Lower lobe of right lung (tissue), 2 donors: ENCODE measurements at regions not wholly inside any gene's neighbourhood (a gene's known extent, or its start where the extent isn't known, plus 50 kb on each side); places are given as distances from the start of the nearest gene placed in this dataset.
"Not testable (repeated sequence)": the region's sequence is repeated elsewhere in the genome, so short reads cannot be mapped to it uniquely, and the experiment has no call there.

Source experiments
- ATAC-seq, 2 donors: fragments of 200-7000 bp; cut with Tn5 transposase; one replicate each; pipeline ENCODE4 v1.9.1; 2020 to 2022; ENCODE audit warnings: mild to moderate bottlenecking in 2 of 2, moderate library complexity in 2 of 2
- DNase-seq: peaks from one replicate; pipeline ENCODE4 v3.0.0-alpha.2; 2020
- H3K27ac ChIP-seq: fragments of 200-600 bp; one replicate; pipeline ENCODE4 v1.8.0; 2022
- H3K27me3 ChIP-seq: fragments of 200-600 bp; one replicate; pipeline ENCODE4 v1.8.0; 2022; ENCODE audit warnings: low read depth
- H3K36me3 ChIP-seq: fragments of 200-600 bp; one replicate; pipeline ENCODE4 v1.8.0; 2022; ENCODE audit warnings: mild to moderate bottlenecking
- H3K4me1 ChIP-seq: fragments of 200-600 bp; one replicate; pipeline ENCODE4 v1.8.0; 2022
- H3K4me3 ChIP-seq: fragments of 200-600 bp; one replicate; pipeline ENCODE4 v1.8.0; 2022; ENCODE audit warnings: mild to moderate bottlenecking
- H3K9me3 ChIP-seq: fragments of 200-600 bp; one replicate; pipeline ENCODE4 v1.8.0; 2022
- intact Hi-C: fragments of 100-400 bp; cut with DNase I; formaldehyde crosslinking; loops from one replicate; pipeline ENCODE4 v1.11.0; 2022
- TF ChIP-seq, protein P1 (sequence below): fragments of 200-600 bp; IDR thresholded peaks from one replicate; pipeline ENCODE4 v1.8.0; 2022; ENCODE audit warnings: antibody characterized with exemption, mild to moderate bottlenecking
- donor health status: DM: no; HTN: yes; CAD: no; lungs with severe emphysema.

DNA sequence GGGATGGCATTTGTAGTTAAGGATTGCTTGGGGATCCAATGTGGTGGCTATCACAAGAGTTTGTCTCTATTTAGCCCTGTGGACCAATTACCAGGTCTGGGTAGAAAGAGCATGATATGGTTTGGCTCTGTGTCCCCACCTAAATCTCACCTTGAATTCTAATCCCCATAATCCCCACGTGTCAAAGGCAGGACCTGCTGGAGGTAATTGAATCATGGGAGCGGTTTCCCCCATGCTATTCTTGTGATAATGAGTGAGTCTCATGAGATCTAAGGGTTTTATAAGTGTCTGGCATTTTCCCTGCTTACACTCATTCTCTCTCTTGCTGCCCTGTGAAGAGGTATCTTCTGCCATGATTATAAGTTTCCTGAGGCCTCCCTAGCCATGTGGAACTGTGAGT, 86.4 kb upstream of the HS3ST4 start:
- Histone ChIP-seq H3K4me1 (no peaks in the 10 kb centered on the region), H3K27me3 (no peaks in the 10 kb centered on the region), H3K4me3 (no peak overlapping the region), H3K27ac (no peak overlapping the region), H3K9me3 (no peaks in the 10 kb centered on the region), H3K36me3 (no peaks in the 10 kb centered on the region)
- DNase-seq (no peak), ATAC-seq (no peak)
- intact Hi-C loops, result no loop called here
- TF ChIP-seq, protein P1, sequence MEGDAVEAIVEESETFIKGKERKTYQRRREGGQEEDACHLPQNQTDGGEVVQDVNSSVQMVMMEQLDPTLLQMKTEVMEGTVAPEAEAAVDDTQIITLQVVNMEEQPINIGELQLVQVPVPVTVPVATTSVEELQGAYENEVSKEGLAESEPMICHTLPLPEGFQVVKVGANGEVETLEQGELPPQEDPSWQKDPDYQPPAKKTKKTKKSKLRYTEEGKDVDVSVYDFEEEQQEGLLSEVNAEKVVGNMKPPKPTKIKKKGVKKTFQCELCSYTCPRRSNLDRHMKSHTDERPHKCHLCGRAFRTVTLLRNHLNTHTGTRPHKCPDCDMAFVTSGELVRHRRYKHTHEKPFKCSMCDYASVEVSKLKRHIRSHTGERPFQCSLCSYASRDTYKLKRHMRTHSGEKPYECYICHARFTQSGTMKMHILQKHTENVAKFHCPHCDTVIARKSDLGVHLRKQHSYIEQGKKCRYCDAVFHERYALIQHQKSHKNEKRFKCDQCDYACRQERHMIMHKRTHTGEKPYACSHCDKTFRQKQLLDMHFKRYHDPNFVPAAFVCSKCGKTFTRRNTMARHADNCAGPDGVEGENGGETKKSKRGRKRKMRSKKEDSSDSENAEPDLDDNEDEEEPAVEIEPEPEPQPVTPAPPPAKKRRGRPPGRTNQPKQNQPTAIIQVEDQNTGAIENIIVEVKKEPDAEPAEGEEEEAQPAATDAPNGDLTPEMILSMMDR, result no peak

DNA sequence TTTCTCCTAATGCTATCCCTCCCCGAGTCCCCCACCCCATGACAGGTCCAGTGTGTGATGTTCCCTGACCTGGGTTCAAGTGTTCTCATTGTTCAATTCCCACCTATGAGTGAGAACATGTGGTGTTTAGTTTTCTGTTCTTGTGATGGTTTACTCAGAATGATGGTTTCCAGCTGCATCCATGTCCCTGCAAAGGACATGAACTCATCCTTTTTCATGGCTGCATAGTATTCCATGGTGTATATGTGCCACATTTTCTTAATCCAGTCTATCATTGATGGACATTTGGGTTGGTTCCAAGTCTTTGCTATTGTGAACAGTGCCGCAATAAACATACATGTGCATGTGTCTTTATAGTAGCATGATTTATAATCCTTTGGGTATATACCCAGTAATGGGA, 90.5 kb upstream of the HS3ST4 start:
- ATAC-seq, H3K27me3 ChIP-seq, H3K27ac ChIP-seq, H3K9me3 ChIP-seq, H3K4me3 ChIP-seq, DNase-seq, H3K36me3 ChIP-seq, intact Hi-C loops, H3K4me1 ChIP-seq: not testable (repeated sequence)

DNA sequence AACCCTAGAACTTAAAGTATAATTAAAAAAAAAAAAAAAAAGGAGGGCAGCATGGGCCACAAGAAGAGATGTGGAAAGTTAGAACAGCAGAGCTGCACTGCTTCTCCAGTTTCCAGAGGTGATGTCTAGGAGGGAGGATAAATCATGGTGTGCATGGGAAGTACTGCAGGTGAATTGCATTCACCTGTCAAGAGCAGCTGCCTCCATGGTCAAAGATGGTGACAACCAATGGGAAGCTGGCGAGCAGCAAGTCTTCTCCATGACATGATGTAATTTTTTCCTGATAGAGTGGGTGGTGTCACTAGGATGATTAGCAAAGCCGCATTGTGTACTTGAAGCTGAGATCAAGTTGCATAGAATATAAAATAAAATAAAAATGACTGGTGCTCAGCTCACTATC, 95.6 kb upstream of the HS3ST4 start:
- ATAC-seq (no peak), DNase-seq (no peak)
- no peaks in the 10 kb centered on the region for H3K27me3 ChIP-seq
- H3K4me3 ChIP-seq, result no peak overlapping the region
- H3K36me3 ChIP-seq, result no peaks in the 10 kb centered on the region
- H3K4me1 ChIP-seq, result no peaks in the 10 kb centered on the region
- no peak overlapping the region for H3K27ac ChIP-seq
- no peaks in the 10 kb centered on the region for H3K9me3 ChIP-seq
- TF ChIP-seq, protein P1, result no peak
- intact Hi-C loops, result no loop called here

DNA sequence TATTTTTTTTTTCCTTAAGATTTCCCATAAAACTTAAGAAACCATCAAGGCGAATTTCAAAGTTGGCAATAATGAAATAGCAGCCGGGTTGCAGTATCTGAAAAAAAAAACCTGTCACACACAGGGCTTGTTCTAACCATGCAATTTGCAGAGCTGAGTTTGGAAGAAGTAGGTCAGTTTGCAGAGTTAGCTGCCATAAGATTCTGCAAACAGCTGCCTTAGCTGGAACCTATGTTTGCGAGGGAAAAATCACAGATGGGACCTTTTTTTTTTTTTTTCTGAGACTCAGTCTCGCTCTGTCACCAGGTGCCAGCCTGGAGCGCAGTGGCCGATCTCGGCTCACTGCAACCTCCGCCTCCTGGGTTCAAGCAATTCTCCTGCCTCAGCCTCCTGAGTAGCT, 98.5 kb upstream of the HS3ST4 start:
- Histone ChIP-seq H3K9me3 (no peaks in the 10 kb centered on the region), H3K27ac (no peak overlapping the region), H3K4me1 (no peaks in the 10 kb centered on the region), H3K4me3 (no peak overlapping the region), H3K36me3 (no peaks in the 10 kb centered on the region), H3K27me3 (no peaks in the 10 kb centered on the region)
- intact Hi-C loops, result no loop called here
- ATAC-seq, result no peak
- DNase-seq, result no peak
- TF ChIP-seq, protein P1, result no peak

DNA sequence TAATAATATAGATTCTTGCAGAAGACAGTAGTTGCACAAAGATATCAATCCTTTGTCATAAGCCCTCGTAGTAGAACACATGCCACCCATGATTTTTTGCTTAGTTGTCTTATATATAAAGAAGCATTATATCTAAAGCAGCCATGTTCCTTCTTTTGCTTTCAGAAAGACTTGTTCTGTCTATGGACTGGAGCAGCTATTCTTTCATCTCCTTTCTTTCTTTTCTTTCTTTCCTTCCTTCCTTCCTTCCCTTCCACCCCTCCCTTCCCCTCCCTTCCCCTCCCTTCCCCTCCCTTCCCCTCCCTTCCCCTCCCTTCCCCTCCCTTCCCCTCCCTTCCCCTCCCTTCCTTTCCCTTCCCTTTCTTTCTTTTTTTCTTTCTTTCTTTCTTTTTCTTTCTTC, 104.0 kb upstream of the HS3ST4 start:
- no peaks in the 10 kb centered on the region for H3K36me3 ChIP-seq
- no peaks in the 10 kb centered on the region for H3K4me1 ChIP-seq
- no peaks in the 10 kb centered on the region for H3K27me3 ChIP-seq
- no peaks in the 10 kb centered on the region for H3K9me3 ChIP-seq
- DNase-seq (no peak), ATAC-seq (no peak)
- H3K4me3 ChIP-seq, result no peak overlapping the region
- TF ChIP-seq, protein P1, result no peak
- intact Hi-C loops, result no loop called here
- H3K27ac ChIP-seq, result no peak overlapping the region

DNA sequence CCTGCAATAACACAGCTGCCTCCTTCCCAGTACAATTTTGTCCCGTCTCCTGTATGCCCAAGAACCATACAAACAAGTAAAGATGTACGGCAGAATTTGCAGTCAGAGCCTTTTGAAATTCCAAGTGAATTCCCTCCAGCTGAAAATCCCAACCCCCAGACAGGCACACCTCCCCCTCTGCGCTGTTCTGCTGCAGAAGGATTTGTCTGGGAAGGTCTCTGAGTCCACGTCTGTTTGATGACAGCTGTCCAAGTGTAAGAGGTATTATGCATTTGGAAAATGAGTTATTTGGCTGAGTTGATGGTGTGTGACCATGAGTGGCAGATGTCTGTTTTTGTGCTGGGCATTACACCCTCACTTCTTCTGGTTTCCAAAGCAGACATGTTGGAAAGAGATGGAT, 104.9 kb upstream of the HS3ST4 start:
- Histone ChIP-seq H3K27me3 (no peaks in the 10 kb centered on the region), H3K4me1 (no peaks in the 10 kb centered on the region), H3K4me3 (no peak overlapping the region), H3K36me3 (no peaks in the 10 kb centered on the region), H3K9me3 (no peaks in the 10 kb centered on the region), H3K27ac (no peak overlapping the region)
- no peak for DNase-seq
- ATAC-seq, result no peak
- intact Hi-C loops, result no loop called here
- TF ChIP-seq, protein P1, result no peak
